ENCODE measurements at regions not wholly inside any gene's neighbourhood (a gene's known extent, or its start where the extent isn't known, plus 50 kb on each side); places are given as distances from the start of the nearest gene placed in this dataset.

- Histone ChIP-seq H3K9ac (ENCODE audit: low read depth, low read length) (no peak overlapping the region), H3K9me3 (ENCODE audit: control insufficient read depth, insufficient read depth, low read length) (no peaks in the 10 kb centered on the region), H3K36me3 (ENCODE audit: control insufficient read depth, insufficient read depth, low read length) (no peaks in the 10 kb centered on the region), H3K27me3 (ENCODE audit: control insufficient read depth, insufficient read depth, low read length) (no peaks in the 10 kb centered on the region), H3K27ac (ENCODE audit: low read depth, low read length) (no peak overlapping the region), H3K4me1 (ENCODE audit: control insufficient read depth, insufficient read depth, low read length) (no peaks in the 10 kb centered on the region; the same call in 1 of the 2 replicates), H3K4me3 (ENCODE audit: low read depth, low read length) (no peak overlapping the region)
Observed at GRCh38 chr13:76461484-76461883, 424.7 kb downstream of the KCTD12 start.

DNA sequence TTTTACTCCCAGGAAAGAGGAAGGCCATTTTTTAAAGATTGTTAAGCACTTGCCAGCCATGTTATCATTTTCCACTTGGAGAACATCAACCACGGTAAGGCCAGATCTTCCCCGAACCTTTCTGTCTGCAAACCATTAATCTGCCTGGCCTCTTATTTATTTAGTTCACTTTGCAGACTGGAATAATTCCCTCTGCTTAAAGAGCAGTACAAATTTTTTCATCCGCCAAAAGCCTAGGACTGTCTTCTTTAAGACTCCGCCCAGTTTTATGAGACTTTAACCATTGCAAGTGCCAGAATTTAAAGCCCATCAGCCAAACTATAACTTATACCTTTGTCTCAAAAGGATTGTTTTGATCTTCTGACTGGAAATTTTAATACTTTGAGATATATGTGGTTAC lies 426.3 kb downstream of the KCTD12 start:
- H3K27me3 ChIP-seq (ENCODE audit: control insufficient read depth, insufficient read depth, low read length) = no peaks in the 10 kb centered on the region
- no peak overlapping the region for H3K9ac ChIP-seq (ENCODE audit: low read depth, low read length)
- no peaks in the 10 kb centered on the region for H3K36me3 ChIP-seq (ENCODE audit: control insufficient read depth, insufficient read depth, low read length)
- H3K4me3 ChIP-seq (ENCODE audit: low read depth, low read length) = no peak overlapping the region
- H3K27ac ChIP-seq (ENCODE audit: low read depth, low read length) = no peak overlapping the region
- H3K9me3 ChIP-seq (ENCODE audit: control insufficient read depth, insufficient read depth, low read length) = no peaks in the 10 kb centered on the region
- H3K4me1 ChIP-seq (ENCODE audit: control insufficient read depth, insufficient read depth, low read length) = no peaks in the 10 kb centered on the region

GRCh38 chr13:76455960-76456359 lies 430.2 kb downstream of the KCTD12 start:
- Histone ChIP-seq H3K36me3 (ENCODE audit: control insufficient read depth, insufficient read depth, low read length) (no peaks in the 10 kb centered on the region), H3K9me3 (ENCODE audit: control insufficient read depth, insufficient read depth, low read length) (peaks cover 4% of the 10 kb centered on the region; the same call in 1 of the 2 replicates), H3K27ac (ENCODE audit: low read depth, low read length) (no peak overlapping the region), H3K4me1 (ENCODE audit: control insufficient read depth, insufficient read depth, low read length) (no peaks in the 10 kb centered on the region), H3K9ac (ENCODE audit: low read depth, low read length) (no peak overlapping the region), H3K27me3 (ENCODE audit: control insufficient read depth, insufficient read depth, low read length) (no peaks in the 10 kb centered on the region), H3K4me3 (ENCODE audit: low read depth, low read length) (no peak overlapping the region)

GRCh38 chr13:76454991-76455390 lies 431.2 kb downstream of the KCTD12 start:
- Histone ChIP-seq H3K9me3 (ENCODE audit: control insufficient read depth, insufficient read depth, low read length) (peaks cover 4% of the 10 kb centered on the region; the same call in 1 of the 2 replicates), H3K27ac (ENCODE audit: low read depth, low read length) (no peak overlapping the region), H3K36me3 (ENCODE audit: control insufficient read depth, insufficient read depth, low read length) (no peaks in the 10 kb centered on the region), H3K27me3 (ENCODE audit: control insufficient read depth, insufficient read depth, low read length) (no peaks in the 10 kb centered on the region), H3K9ac (ENCODE audit: low read depth, low read length) (no peak overlapping the region), H3K4me3 (ENCODE audit: low read depth, low read length) (no peak overlapping the region), H3K4me1 (ENCODE audit: control insufficient read depth, insufficient read depth, low read length) (no peaks in the 10 kb centered on the region)

- Histone ChIP-seq H3K27me3 (ENCODE audit: control insufficient read depth, insufficient read depth, low read length) (no peaks in the 10 kb centered on the region), H3K9ac (ENCODE audit: low read depth, low read length) (no peak overlapping the region), H3K4me1 (ENCODE audit: control insufficient read depth, insufficient read depth, low read length) (no peaks in the 10 kb centered on the region), H3K4me3 (ENCODE audit: low read depth, low read length) (no peak overlapping the region), H3K9me3 (ENCODE audit: control insufficient read depth, insufficient read depth, low read length) (peaks cover 4% of the 10 kb centered on the region; the same call in 1 of the 2 replicates), H3K27ac (ENCODE audit: low read depth, low read length) (no peak overlapping the region), H3K36me3 (ENCODE audit: control insufficient read depth, insufficient read depth, low read length) (no peaks in the 10 kb centered on the region)
Observed at GRCh38 chr13:76449716-76450115, 436.5 kb downstream of the KCTD12 start.

- H3K4me3 ChIP-seq (ENCODE audit: low read depth, low read length) = no peak overlapping the region
Observed at GRCh38 chr13:76446191-76446590, 440.0 kb downstream of the KCTD12 start.

DNA sequence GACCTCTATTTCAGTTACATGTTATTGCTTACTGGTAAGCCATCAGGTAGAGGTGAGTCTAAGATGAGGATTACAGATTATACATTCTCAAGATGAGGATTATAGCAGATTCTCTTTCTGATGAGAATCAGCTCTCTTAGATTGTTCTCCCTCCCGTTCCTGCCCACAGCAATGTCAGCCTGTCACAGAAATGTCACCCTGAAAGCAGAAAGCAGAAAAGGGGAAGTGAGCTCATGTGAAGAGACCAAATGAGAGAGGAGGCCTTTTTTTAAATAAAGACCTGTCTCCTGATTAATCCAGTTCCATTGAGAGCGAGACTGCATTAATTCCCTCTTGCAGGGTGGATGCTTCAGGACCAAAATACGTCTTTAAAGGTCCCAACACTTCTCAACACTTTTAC lies 445.6 kb downstream of the KCTD12 start:
- Histone ChIP-seq H3K4me3 (ENCODE audit: low read depth, low read length) (no peak overlapping the region), H3K27me3 (ENCODE audit: control insufficient read depth, insufficient read depth, low read length) (no peaks in the 10 kb centered on the region), H3K27ac (ENCODE audit: low read depth, low read length) (no peak overlapping the region), H3K4me1 (ENCODE audit: control insufficient read depth, insufficient read depth, low read length) (no peaks in the 10 kb centered on the region), H3K36me3 (ENCODE audit: control insufficient read depth, insufficient read depth, low read length) (no peaks in the 10 kb centered on the region), H3K9ac (ENCODE audit: low read depth, low read length) (no peak overlapping the region), H3K9me3 (ENCODE audit: control insufficient read depth, insufficient read depth, low read length) (no peaks in the 10 kb centered on the region)

More at GRCh38 chr13:76446191-76446590, 440.0 kb downstream of the KCTD12 start:
- Histone ChIP-seq H3K36me3 (ENCODE audit: control insufficient read depth, insufficient read depth, low read length) (no peaks in the 10 kb centered on the region), H3K27me3 (ENCODE audit: control insufficient read depth, insufficient read depth, low read length) (no peaks in the 10 kb centered on the region), H3K27ac (ENCODE audit: low read depth, low read length) (no peak overlapping the region), H3K9ac (ENCODE audit: low read depth, low read length) (no peak overlapping the region), H3K9me3 (ENCODE audit: control insufficient read depth, insufficient read depth, low read length) (no peaks in the 10 kb centered on the region), H3K4me1 (ENCODE audit: control insufficient read depth, insufficient read depth, low read length) (no peaks in the 10 kb centered on the region)

- no peak overlapping the region for H3K4me3 ChIP-seq (ENCODE audit: low read depth, low read length)
- no peaks in the 10 kb centered on the region for H3K36me3 ChIP-seq (ENCODE audit: control insufficient read depth, insufficient read depth, low read length)
- H3K9me3 ChIP-seq (ENCODE audit: control insufficient read depth, insufficient read depth, low read length) = no peaks in the 10 kb centered on the region
- no peaks in the 10 kb centered on the region for H3K27me3 ChIP-seq (ENCODE audit: control insufficient read depth, insufficient read depth, low read length)
- no peaks in the 10 kb centered on the region for H3K4me1 ChIP-seq (ENCODE audit: control insufficient read depth, insufficient read depth, low read length)
- no peak overlapping the region for H3K9ac ChIP-seq (ENCODE audit: low read depth, low read length)
- no peak overlapping the region for H3K27ac ChIP-seq (ENCODE audit: low read depth, low read length)
Observed at GRCh38 chr13:76439546-76439945, 446.7 kb downstream of the KCTD12 start.

GRCh38 chr13:76438050-76438449 lies 448.2 kb downstream of the KCTD12 start:
- Histone ChIP-seq H3K36me3 (ENCODE audit: control insufficient read depth, insufficient read depth, low read length) (no peaks in the 10 kb centered on the region), H3K9ac (ENCODE audit: low read depth, low read length) (no peak overlapping the region), H3K4me1 (ENCODE audit: control insufficient read depth, insufficient read depth, low read length) (no peaks in the 10 kb centered on the region), H3K27me3 (ENCODE audit: control insufficient read depth, insufficient read depth, low read length) (no peaks in the 10 kb centered on the region), H3K4me3 (ENCODE audit: low read depth, low read length) (no peak overlapping the region), H3K27ac (ENCODE audit: low read depth, low read length) (no peak overlapping the region), H3K9me3 (ENCODE audit: control insufficient read depth, insufficient read depth, low read length) (no peaks in the 10 kb centered on the region)

DNA sequence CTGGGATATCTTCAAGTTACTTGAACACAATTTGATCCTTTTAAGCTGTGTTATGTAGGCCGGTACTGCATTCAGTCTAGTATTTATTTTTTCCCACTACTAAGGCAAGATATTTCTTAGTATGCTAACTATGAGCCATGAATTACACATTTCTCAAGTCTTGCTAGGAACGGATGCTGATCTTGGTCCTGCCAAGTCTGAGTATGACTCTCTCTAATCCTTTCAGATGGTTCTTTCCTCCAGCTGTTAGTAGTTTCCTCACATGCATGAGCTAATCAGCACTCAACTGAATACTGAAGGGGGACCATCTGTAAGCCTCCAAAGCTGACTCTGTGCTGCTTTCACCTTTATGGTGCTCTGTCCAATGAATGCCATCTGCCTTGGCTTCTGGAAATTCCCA lies 460.3 kb downstream of the KCTD12 start:
- Histone ChIP-seq H3K9ac (ENCODE audit: low read depth, low read length) (no peak overlapping the region), H3K4me1 (ENCODE audit: control insufficient read depth, insufficient read depth, low read length) (no peaks in the 10 kb centered on the region), H3K4me3 (ENCODE audit: low read depth, low read length) (no peak overlapping the region), H3K27me3 (ENCODE audit: control insufficient read depth, insufficient read depth, low read length) (no peaks in the 10 kb centered on the region), H3K9me3 (ENCODE audit: control insufficient read depth, insufficient read depth, low read length) (no peaks in the 10 kb centered on the region), H3K36me3 (ENCODE audit: control insufficient read depth, insufficient read depth, low read length) (no peaks in the 10 kb centered on the region), H3K27ac (ENCODE audit: low read depth, low read length) (no peak overlapping the region)

DNA sequence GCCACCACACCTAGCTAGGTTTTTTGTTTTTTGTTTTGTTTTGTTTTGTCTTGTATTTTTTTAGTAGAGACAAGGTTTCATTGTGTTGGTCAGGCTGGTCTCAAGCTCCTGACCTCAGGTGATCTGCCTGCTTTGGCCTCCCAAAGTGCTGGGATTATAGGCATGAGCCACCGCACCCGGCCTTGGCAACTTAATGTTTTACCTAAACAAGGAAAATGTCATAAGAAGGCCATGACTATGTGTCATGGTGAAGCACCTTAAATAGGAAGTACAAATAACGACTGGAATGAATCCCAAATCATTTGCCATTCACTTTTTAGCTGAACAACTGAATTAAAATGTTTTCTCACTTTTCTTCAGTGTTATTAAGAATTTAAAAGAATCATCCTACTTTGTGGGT lies 465.2 kb downstream of the KCTD12 start:
- peaks cover 9% of the 10 kb centered on the region; the same call in 1 of the 2 replicates for H3K4me1 ChIP-seq (ENCODE audit: control insufficient read depth, insufficient read depth, low read length)
- H3K27ac ChIP-seq (ENCODE audit: low read depth, low read length) = no peak overlapping the region
- H3K9ac ChIP-seq (ENCODE audit: low read depth, low read length) = no peak overlapping the region
- no peaks in the 10 kb centered on the region for H3K36me3 ChIP-seq (ENCODE audit: control insufficient read depth, insufficient read depth, low read length)
- no peaks in the 10 kb centered on the region for H3K27me3 ChIP-seq (ENCODE audit: control insufficient read depth, insufficient read depth, low read length)
- H3K9me3 ChIP-seq (ENCODE audit: control insufficient read depth, insufficient read depth, low read length) = no peaks in the 10 kb centered on the region
- no peak overlapping the region for H3K4me3 ChIP-seq (ENCODE audit: low read depth, low read length)

GRCh38 chr13:76418404-76418803 lies 467.8 kb downstream of the KCTD12 start:
- peaks cover 9% of the 10 kb centered on the region; the same call in 1 of the 2 replicates for H3K4me1 ChIP-seq (ENCODE audit: control insufficient read depth, insufficient read depth, low read length)
- no peaks in the 10 kb centered on the region for H3K9me3 ChIP-seq (ENCODE audit: control insufficient read depth, insufficient read depth, low read length)
- H3K9ac ChIP-seq (ENCODE audit: low read depth, low read length) = no peak overlapping the region
- no peak overlapping the region for H3K27ac ChIP-seq (ENCODE audit: low read depth, low read length)
- no peaks in the 10 kb centered on the region for H3K36me3 ChIP-seq (ENCODE audit: control insufficient read depth, insufficient read depth, low read length)
- H3K27me3 ChIP-seq (ENCODE audit: control insufficient read depth, insufficient read depth, low read length) = no peaks in the 10 kb centered on the region
- H3K4me3 ChIP-seq (ENCODE audit: low read depth, low read length) = no peak overlapping the region
